Activated CD8-positive, alpha-beta T cell treated with anti-CD3 and anti-CD28 coated beads for 36 hours (primary cell): ENCODE measurements at regions not wholly inside any gene's neighbourhood (a gene's known extent, or its start where the extent isn't known, plus 50 kb on each side); places are given as distances from the start of the nearest gene placed in this dataset.

Experiments used
- ATAC-seq: fragments of 200-7000 bp; cut with Tn5 transposase; one replicate; pipeline ENCODE4 v1.10.0; 2021; ENCODE audit warnings: mild to moderate bottlenecking, moderate library complexity
- CTCF ChIA-PET: fragments of 350-600 bp; sonication (Branson Sonifier 250); formaldehyde crosslinking; loops from one replicate; lab custom pipeline; 2021; ENCODE audit warnings: antibody characterized with exemption; lab: Charles Lee
- POLR2A ChIA-PET: fragments of 350-600 bp; sonication (Branson Sonifier 250); formaldehyde crosslinking; loops from one replicate; lab custom pipeline; 2021; ENCODE audit warnings: antibody characterized with exemption; lab: Charles Lee
- DNase-seq: peaks from one replicate; pipeline ENCODE4 v3.0.0-alpha.2; 2020
- H3K27ac Mint-ChIP-seq: one replicate; pipeline ENCODE4 v1.8.0; 2021; ENCODE audit warnings: mild to moderate bottlenecking, mixed read lengths
- H3K27me3 Mint-ChIP-seq: one replicate; pipeline ENCODE4 v1.8.0; 2021; ENCODE audit warnings: mixed read lengths
- H3K36me3 Mint-ChIP-seq: one replicate; pipeline ENCODE4 v1.8.0; 2021; ENCODE audit warnings: low read depth, mixed read lengths
- H3K4me1 Mint-ChIP-seq: one replicate; pipeline ENCODE4 v1.8.0; 2021; ENCODE audit warnings: low read depth, mixed read lengths
- H3K4me3 Mint-ChIP-seq: one replicate; pipeline ENCODE4 v1.8.0; 2021; ENCODE audit warnings: mild to moderate bottlenecking, moderate library complexity, mixed read lengths
- H3K9me3 Mint-ChIP-seq: one replicate; pipeline ENCODE4 v1.8.0; 2021; ENCODE audit warnings: mixed read lengths
- intact Hi-C: fragments of 100-400 bp; cut with micrococcal nuclease; formaldehyde crosslinking; loops from one replicate; pipeline ENCODE4 v1.10.0; 2022
- TF ChIP-seq, protein P1 (sequence below): fragments of 200-600 bp; IDR thresholded peaks from one replicate; pipeline ENCODE4 v1.8.0; 2022; ENCODE audit warnings: antibody characterized with exemption, mild to moderate bottlenecking

DNA sequence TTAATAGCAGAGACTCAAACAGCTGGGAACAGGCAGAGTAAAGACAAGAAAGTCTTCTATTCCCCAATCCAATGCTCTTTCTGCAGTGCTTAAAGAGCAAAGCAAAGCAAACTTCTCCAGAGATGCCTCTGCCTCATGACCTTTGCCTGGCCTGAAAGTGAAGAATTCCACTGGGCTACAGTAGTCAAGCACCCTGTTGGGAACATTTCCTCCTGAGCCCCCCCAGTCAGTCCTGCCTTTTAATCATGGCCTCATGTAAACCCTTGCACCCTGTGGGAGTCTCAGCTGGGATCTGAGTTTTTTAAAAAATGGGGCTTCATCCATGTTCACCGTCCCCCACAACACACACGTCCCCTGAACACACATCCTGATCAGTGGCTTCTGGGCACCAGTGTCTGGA lies 62.7 kb upstream of the TSPAN11 start:
- no peak for ATAC-seq
- peaks cover 13% of the 10 kb centered on the region for H3K27me3 Mint-ChIP-seq
- TF ChIP-seq, protein P1, sequence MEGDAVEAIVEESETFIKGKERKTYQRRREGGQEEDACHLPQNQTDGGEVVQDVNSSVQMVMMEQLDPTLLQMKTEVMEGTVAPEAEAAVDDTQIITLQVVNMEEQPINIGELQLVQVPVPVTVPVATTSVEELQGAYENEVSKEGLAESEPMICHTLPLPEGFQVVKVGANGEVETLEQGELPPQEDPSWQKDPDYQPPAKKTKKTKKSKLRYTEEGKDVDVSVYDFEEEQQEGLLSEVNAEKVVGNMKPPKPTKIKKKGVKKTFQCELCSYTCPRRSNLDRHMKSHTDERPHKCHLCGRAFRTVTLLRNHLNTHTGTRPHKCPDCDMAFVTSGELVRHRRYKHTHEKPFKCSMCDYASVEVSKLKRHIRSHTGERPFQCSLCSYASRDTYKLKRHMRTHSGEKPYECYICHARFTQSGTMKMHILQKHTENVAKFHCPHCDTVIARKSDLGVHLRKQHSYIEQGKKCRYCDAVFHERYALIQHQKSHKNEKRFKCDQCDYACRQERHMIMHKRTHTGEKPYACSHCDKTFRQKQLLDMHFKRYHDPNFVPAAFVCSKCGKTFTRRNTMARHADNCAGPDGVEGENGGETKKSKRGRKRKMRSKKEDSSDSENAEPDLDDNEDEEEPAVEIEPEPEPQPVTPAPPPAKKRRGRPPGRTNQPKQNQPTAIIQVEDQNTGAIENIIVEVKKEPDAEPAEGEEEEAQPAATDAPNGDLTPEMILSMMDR: no peak
- DNase-seq: no peak
- no peaks in the 10 kb centered on the region for H3K36me3 Mint-ChIP-seq
- H3K4me1 Mint-ChIP-seq: no peaks in the 10 kb centered on the region
- ChIA-PET POLR2A (no interaction called here), CTCF (no interaction called here)
- H3K4me3 Mint-ChIP-seq: no peak overlapping the region
- intact Hi-C loops: no loop called here
- no peak overlapping the region for H3K27ac Mint-ChIP-seq
- H3K9me3 Mint-ChIP-seq: peaks cover 3% of the 10 kb centered on the region

GRCh38 chr12:30862486-30862885 lies 64.1 kb upstream of the TSPAN11 start:
- no peak for ATAC-seq
- Mint-ChIP-seq H3K4me1 (no peaks in the 10 kb centered on the region), H3K27ac (no peak overlapping the region), H3K9me3 (peaks cover 3% of the 10 kb centered on the region), H3K27me3 (peaks cover 13% of the 10 kb centered on the region), H3K36me3 (no peaks in the 10 kb centered on the region), H3K4me3 (no peak overlapping the region)
- TF ChIP-seq, protein P1: no peak
- intact Hi-C loops: no loop called here
- CTCF ChIA-PET: interaction anchor here (1.0 to 1.1 kb wide), 2 partner anchors 15 to 128 kb away, joined by 3 to 5 read pairs; no protein-coding TSS in a partner anchor
- POLR2A ChIA-PET: interaction anchor here (0.6 to 1.4 kb wide), 2 partner anchors 11 to 156 kb away, joined by 3 read pairs; no protein-coding TSS in a partner anchor
- no peak for DNase-seq

- no peaks in the 10 kb centered on the region for H3K4me1 Mint-ChIP-seq
- ATAC-seq: no peak
- H3K4me3 Mint-ChIP-seq: no peak overlapping the region
- CTCF ChIA-PET: no interaction called here
- H3K27me3 Mint-ChIP-seq: peaks cover 3% of the 10 kb centered on the region
- TF ChIP-seq, protein P1: no peak
- H3K9me3 Mint-ChIP-seq: no peaks in the 10 kb centered on the region
- no peak overlapping the region for H3K27ac Mint-ChIP-seq
- intact Hi-C loops: no loop called here
- DNase-seq: no peak
- POLR2A ChIA-PET: no interaction called here
- H3K36me3 Mint-ChIP-seq: no peaks in the 10 kb centered on the region
Observed at GRCh38 chr12:30859226-30859625, 67.3 kb upstream of the TSPAN11 start.

DNA sequence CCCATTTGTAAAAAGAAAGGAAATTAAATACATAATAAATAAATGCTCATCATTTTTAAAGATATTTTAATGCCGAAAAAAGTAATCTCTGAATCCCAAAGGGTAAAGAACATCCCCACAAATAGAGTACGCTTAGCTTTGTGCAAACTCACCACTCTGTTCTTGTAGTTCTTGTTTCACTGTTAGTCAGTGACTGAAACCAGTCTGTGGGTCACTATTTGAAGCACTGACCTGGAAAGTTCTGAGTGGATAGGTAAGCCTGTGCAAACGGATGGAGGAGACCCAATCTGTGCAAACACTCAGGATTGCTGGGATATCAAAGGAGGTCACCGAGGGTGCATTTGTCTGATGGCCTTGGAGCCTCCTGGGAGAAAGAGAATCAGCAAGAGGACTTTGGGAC lies 68.1 kb upstream of the TSPAN11 start:
- Mint-ChIP-seq H3K4me1 (no peaks in the 10 kb centered on the region), H3K4me3 (no peak overlapping the region), H3K27me3 (peaks cover 3% of the 10 kb centered on the region), H3K27ac (no peak overlapping the region), H3K9me3 (no peaks in the 10 kb centered on the region), H3K36me3 (no peaks in the 10 kb centered on the region)
- TF ChIP-seq, protein P1: no peak
- ChIA-PET POLR2A (no interaction called here), CTCF (no interaction called here)
- DNase-seq: no peak
- intact Hi-C loops: no loop called here
- ATAC-seq: no peak

GRCh38 chr12:30853561-30854133 lies 72.9 kb upstream of the TSPAN11 start:
- TF ChIP-seq, protein P1: no peak
- POLR2A ChIA-PET: no interaction called here
- Mint-ChIP-seq H3K27ac (no peak overlapping the region), H3K4me1 (peaks cover 6% of the 10 kb centered on the region), H3K27me3 (no peaks in the 10 kb centered on the region), H3K36me3 (no peaks in the 10 kb centered on the region), H3K4me3 (no peak overlapping the region), H3K9me3 (no peaks in the 10 kb centered on the region)
- ATAC-seq (no peak), DNase-seq (no peak)
- intact Hi-C loops: no loop called here
- CTCF ChIA-PET: no interaction called here
